Suprapubic skin (tissue), 4 donors: ENCODE measurements at regions not wholly inside any gene's neighbourhood (a gene's known extent, or its start where the extent isn't known, plus 50 kb on each side); places are given as distances from the start of the nearest gene placed in this dataset.

ENCODE experiments used
- DNase-seq, 2 donors: peaks; one replicate each; pipeline ENCODE4 v3.0.0-alpha.2; 2019; ENCODE audit warnings: low spot score in 2 of 2
- H3K27ac ChIP-seq: fragments of 200-600 bp; sonication (generic); one replicate; pipeline ENCODE4 v1.5.1; 2019
- H3K27me3 ChIP-seq: fragments of 200-600 bp; sonication (generic); one replicate; pipeline ENCODE4 v1.5.1; 2019
- H3K36me3 ChIP-seq: fragments of 200-600 bp; sonication (generic); one replicate; pipeline ENCODE4 v1.5.1; 2019
- H3K4me1 ChIP-seq: fragments of 200-600 bp; sonication (generic); one replicate; pipeline ENCODE4 v1.5.1; 2019
- H3K4me3 ChIP-seq: fragments of 200-600 bp; sonication (generic); one replicate; pipeline ENCODE4 v1.5.1; 2019; ENCODE audit warnings: mild to moderate bottlenecking
- H3K9me3 ChIP-seq: fragments of 200-600 bp; sonication (generic); one replicate; pipeline ENCODE4 v1.5.1; 2019
- EP300 ChIP-seq: sonication (generic); formaldehyde crosslinking; IDR thresholded peaks from one replicate; pipeline ENCODE4 v1.6.1; 2017; ENCODE audit warnings: antibody characterized with exemption
- POLR2A ChIP-seq, 2 donors: fragments of 450-650 bp; IDR thresholded peaks; one replicate each; pipeline ENCODE4 v1.6.1; 2017; ENCODE audit warnings: antibody characterized with exemption in 2 of 2, mild to moderate bottlenecking in 2 of 2, moderate library complexity in 2 of 2
- POLR2AphosphoS5 ChIP-seq, 3 donors: sonication (generic); formaldehyde crosslinking; IDR thresholded peaks; one replicate each; pipeline ENCODE4 v1.6.1; 2017; ENCODE audit warnings: antibody characterized with exemption in 3 of 3
- WGBS: methylation state at CpG from one replicate; pipeline ENCODE4 v1.1.5; 2018; 5-methylcytosine and 5-hydroxymethylcytosine counted together
- TF ChIP-seq, protein P1 (sequence below), 2 donors: fragments of 200-600 bp in 1 of 2; fragments of 450-650 bp in 1 of 2; sonication (generic) in 1 of 2; IDR thresholded peaks; one replicate each; pipeline ENCODE4 v1.5.1; 2016 to 2019; ENCODE audit warnings: antibody characterized with exemption in 2 of 2, mild to moderate bottlenecking in 1 of 2, moderate library complexity in 1 of 2

- Histone ChIP-seq H3K36me3 (no peaks in the 10 kb centered on the region), H3K27ac (no peak overlapping the region), H3K4me1 (peaks cover 12% of the 10 kb centered on the region), H3K27me3 (peaks cover 24% of the 10 kb centered on the region), H3K4me3 (no peak overlapping the region), H3K9me3 (no peaks in the 10 kb centered on the region)
- no peak for DNase-seq
- TF ChIP-seq, protein P1, sequence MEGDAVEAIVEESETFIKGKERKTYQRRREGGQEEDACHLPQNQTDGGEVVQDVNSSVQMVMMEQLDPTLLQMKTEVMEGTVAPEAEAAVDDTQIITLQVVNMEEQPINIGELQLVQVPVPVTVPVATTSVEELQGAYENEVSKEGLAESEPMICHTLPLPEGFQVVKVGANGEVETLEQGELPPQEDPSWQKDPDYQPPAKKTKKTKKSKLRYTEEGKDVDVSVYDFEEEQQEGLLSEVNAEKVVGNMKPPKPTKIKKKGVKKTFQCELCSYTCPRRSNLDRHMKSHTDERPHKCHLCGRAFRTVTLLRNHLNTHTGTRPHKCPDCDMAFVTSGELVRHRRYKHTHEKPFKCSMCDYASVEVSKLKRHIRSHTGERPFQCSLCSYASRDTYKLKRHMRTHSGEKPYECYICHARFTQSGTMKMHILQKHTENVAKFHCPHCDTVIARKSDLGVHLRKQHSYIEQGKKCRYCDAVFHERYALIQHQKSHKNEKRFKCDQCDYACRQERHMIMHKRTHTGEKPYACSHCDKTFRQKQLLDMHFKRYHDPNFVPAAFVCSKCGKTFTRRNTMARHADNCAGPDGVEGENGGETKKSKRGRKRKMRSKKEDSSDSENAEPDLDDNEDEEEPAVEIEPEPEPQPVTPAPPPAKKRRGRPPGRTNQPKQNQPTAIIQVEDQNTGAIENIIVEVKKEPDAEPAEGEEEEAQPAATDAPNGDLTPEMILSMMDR (IDR thresholded peaks at IDR 0.05), result no peak
- TF ChIP-seq POLR2AphosphoS5 (IDR thresholded peaks at IDR 0.05), result no peak
- no peak for TF ChIP-seq EP300
- TF ChIP-seq POLR2A (IDR thresholded peaks at IDR 0.05), result no peak
- WGBS, result 62% methylated on average over 3 of the region's 3 CpGs
Observed at GRCh38 chr17:45715787-45716186, 68.3 kb upstream of the CRHR1 start.

DNA sequence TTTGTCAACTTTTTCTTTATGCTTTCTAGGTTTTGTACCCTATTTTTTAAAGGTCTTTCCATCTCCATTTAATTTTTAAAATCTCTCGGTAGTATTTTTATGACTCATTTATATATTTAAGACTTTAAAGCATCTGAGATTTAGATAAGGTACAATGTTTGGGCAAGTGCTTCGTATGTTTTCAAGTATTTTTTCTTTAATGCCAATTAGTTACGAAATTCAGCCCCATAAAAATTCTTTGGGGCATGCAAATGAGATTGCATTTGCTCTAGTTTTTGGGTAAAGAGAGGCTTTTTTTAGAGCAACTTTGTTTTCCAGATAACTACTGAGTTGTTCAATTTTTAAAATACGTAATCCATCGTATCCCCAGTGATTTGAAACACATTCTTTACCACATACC lies 65.3 kb upstream of the CRHR1 start:
- no peak overlapping the region for H3K4me3 ChIP-seq
- H3K27ac ChIP-seq, result no peak overlapping the region
- H3K36me3 ChIP-seq, result no peaks in the 10 kb centered on the region
- TF ChIP-seq, protein P1 (IDR thresholded peaks at IDR 0.05), result no peak
- TF ChIP-seq POLR2A (IDR thresholded peaks at IDR 0.05) (no peak), EP300 (no peak), POLR2AphosphoS5 (IDR thresholded peaks at IDR 0.05) (no peak)
- H3K9me3 ChIP-seq, result peaks cover under 1% of the 10 kb centered on the region
- H3K27me3 ChIP-seq, result peaks cover 21% of the 10 kb centered on the region
- peaks cover 12% of the 10 kb centered on the region for H3K4me1 ChIP-seq
- DNase-seq, result no peak
- WGBS, result 47% methylated on average over 5 of the region's 5 CpGs

DNA sequence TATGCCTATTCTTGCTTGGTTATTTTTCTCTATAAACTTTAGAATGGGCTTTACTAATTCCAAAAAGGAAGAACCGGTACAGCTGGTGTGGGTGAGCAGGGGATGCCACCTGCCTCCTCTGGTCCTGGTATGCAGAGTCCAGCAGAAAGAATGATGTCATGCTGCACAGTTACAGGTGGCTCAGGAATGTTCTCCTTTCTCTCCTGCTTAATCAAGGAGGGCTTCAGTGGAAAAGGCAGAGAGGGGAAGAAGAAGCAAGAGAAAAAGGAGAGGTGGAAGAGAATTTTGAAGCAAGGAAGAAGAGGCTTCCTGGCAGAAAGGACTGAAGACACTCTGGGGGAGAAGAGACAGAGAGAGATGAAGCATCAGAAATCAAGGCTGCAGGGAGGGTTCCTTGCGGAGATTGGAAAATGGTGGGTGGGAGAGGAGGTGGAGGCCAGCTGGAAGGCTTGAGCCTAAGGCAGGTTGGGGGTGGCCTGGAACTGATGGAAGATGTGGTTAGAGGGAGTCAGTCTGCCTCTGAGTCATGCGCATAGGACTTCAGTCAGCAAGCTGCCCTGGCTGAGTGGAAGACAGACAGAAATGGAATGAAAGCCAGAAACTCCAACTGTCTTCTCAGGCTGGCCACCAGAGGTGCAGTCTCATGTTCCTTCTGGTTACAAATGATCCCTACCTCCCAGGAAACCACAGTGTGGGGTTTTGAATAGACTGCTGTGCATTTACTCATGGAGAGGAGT lies 64.6 kb upstream of the CRHR1 start:
- DNase-seq, result no peak
- H3K4me3 ChIP-seq, result no peak overlapping the region
- peaks cover 21% of the 10 kb centered on the region for H3K27me3 ChIP-seq

GRCh38 chr17:45720386-45720785 lies 63.7 kb upstream of the CRHR1 start:
- Histone ChIP-seq H3K9me3 (peaks cover 5% of the 10 kb centered on the region), H3K36me3 (no peaks in the 10 kb centered on the region), H3K4me3 (no peak overlapping the region), H3K27ac (no peak overlapping the region), H3K27me3 (peaks cover 21% of the 10 kb centered on the region), H3K4me1 (peaks cover 12% of the 10 kb centered on the region)
- 84% methylated on average over 10 of the region's 11 CpGs for WGBS
- DNase-seq, result no peak
- TF ChIP-seq, protein P1 (IDR thresholded peaks at IDR 0.05), result no peak
- TF ChIP-seq EP300, result no peak
- TF ChIP-seq POLR2AphosphoS5 (IDR thresholded peaks at IDR 0.05), result no peak
- TF ChIP-seq POLR2A (IDR thresholded peaks at IDR 0.05), result no peak

More for the DNA sequence above, 64.6 kb upstream of the CRHR1 start:
- Histone ChIP-seq H3K9me3 (peaks cover 5% of the 10 kb centered on the region), H3K27ac (no peak overlapping the region), H3K36me3 (no peaks in the 10 kb centered on the region), H3K4me1 (peaks cover 12% of the 10 kb centered on the region)
- 39% methylated on average over 3 of the region's 3 CpGs for WGBS
- TF ChIP-seq, protein P1 (IDR thresholded peaks at IDR 0.05), result peak in 1 of 2 donors; percentile 50
- TF ChIP-seq EP300, result no peak

DNA sequence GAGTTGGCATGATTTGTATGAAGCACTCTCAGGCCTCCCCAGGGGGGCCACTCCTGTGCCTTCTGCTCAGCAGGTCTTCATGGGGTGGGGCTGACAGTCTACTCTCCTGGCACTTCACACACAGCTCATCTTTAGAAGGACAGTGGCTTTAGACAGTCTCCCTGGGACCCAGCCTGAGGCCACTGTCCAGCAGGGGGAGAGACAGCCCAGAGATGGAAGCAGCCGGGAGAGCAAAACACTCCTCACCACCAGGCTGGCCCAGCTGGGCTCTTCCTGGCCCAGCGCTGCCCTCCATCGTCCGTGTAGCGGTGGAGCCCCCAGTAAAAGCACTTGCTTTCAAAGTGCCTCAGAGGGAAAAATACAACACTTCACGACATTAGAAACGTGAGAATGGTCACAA lies 62.0 kb upstream of the CRHR1 start:
- TF ChIP-seq POLR2A (IDR thresholded peaks at IDR 0.05), result no peak
- DNase-seq, result peak in 1 of 2 donors; percentile 0
- no peak overlapping the region for H3K27ac ChIP-seq
- H3K4me1 ChIP-seq, result peaks cover 12% of the 10 kb centered on the region
- 17% methylated on average over 5 of the region's 7 CpGs for WGBS
- H3K4me3 ChIP-seq, result no peak overlapping the region
- no peaks in the 10 kb centered on the region for H3K36me3 ChIP-seq
- peaks cover 5% of the 10 kb centered on the region for H3K9me3 ChIP-seq
- peaks cover 21% of the 10 kb centered on the region for H3K27me3 ChIP-seq
